ENCODE measurements at regions not wholly inside any gene's neighbourhood (a gene's known extent, or its start where the extent isn't known, plus 50 kb on each side); places are given as distances from the start of the nearest gene placed in this dataset.
"Not testable (repeated sequence)": the region's sequence is repeated elsewhere in the genome, so short reads cannot be mapped to it uniquely, and the experiment has no call there.

- TF ChIP-seq CTCF (IDR thresholded peaks at IDR 0.05; ENCODE audit: low read depth, low read length, missing control alignments), result no peak
- in situ Hi-C loops (cut with HindIII; ENCODE audit: low sequenced_read_pairs), result no loop called here
- DNase-seq (ENCODE audit: low read depth), result no peak
Observed at GRCh38 chrX:52585892-52586291, 68.8 kb downstream of the SSX7 start.

GRCh38 chrX:52577464-52578173 lies 60.8 kb upstream of the XAGE1B start:
- TF ChIP-seq CTCF (IDR thresholded peaks at IDR 0.05; ENCODE audit: low read depth, low read length, missing control alignments), result no peak
- DNase-seq (ENCODE audit: low read depth), result no peak
- in situ Hi-C loops (cut with HindIII; ENCODE audit: low sequenced_read_pairs), result no loop called here
- no peak overlapping the region for H3K4me3 ChIP-seq (ENCODE audit: low read depth, low read length)

More at GRCh38 chrX:52585892-52586291, 68.8 kb downstream of the SSX7 start:
- no peak overlapping the region for H3K4me3 ChIP-seq (ENCODE audit: low read depth, low read length)

GRCh38 chrX:52576946-52577345 lies 60.1 kb upstream of the XAGE1B start:
- in situ Hi-C loops (cut with HindIII; ENCODE audit: low sequenced_read_pairs), result no loop called here
- DNase-seq (ENCODE audit: low read depth), result no peak
- no peak for TF ChIP-seq CTCF (IDR thresholded peaks at IDR 0.05; ENCODE audit: low read depth, low read length, missing control alignments)
- no peak overlapping the region for H3K4me3 ChIP-seq (ENCODE audit: low read depth, low read length)

- no peak for DNase-seq (ENCODE audit: low read depth)
- H3K4me3 ChIP-seq (ENCODE audit: low read depth, low read length), result no peak overlapping the region
- in situ Hi-C loops (cut with HindIII; ENCODE audit: low sequenced_read_pairs), result no loop called here
- TF ChIP-seq CTCF (IDR thresholded peaks at IDR 0.05; ENCODE audit: low read depth, low read length, missing control alignments), result no peak
Observed at GRCh38 chrX:52576474-52576873, 59.6 kb upstream of the XAGE1B start.

GRCh38 chrX:52574416-52575275 lies 57.8 kb upstream of the XAGE1B start:
- peak; percentile 34 for DNase-seq (ENCODE audit: low read depth)
- no peak overlapping the region for H3K4me3 ChIP-seq (ENCODE audit: low read depth, low read length)
- TF ChIP-seq CTCF (IDR thresholded peaks at IDR 0.05; ENCODE audit: low read depth, low read length, missing control alignments), result peak; percentile 66
- in situ Hi-C loops (cut with HindIII; ENCODE audit: low sequenced_read_pairs), result no loop called here

- DNase-seq (ENCODE audit: low read depth); H3K4me3 ChIP-seq (ENCODE audit: low read depth, low read length); in situ Hi-C loops (cut with HindIII; ENCODE audit: low sequenced_read_pairs): not testable (repeated sequence)
Observed at GRCh38 chrX:52568146-52568545, 51.3 kb upstream of the XAGE1B start.
